ENCODE measurements at regions not wholly inside any gene's neighbourhood (a gene's known extent, or its start where the extent isn't known, plus 50 kb on each side); places are given as distances from the start of the nearest gene placed in this dataset.
"Not testable (repeated sequence)": the region's sequence is repeated elsewhere in the genome, so short reads cannot be mapped to it uniquely, and the experiment has no call there.

DNA sequence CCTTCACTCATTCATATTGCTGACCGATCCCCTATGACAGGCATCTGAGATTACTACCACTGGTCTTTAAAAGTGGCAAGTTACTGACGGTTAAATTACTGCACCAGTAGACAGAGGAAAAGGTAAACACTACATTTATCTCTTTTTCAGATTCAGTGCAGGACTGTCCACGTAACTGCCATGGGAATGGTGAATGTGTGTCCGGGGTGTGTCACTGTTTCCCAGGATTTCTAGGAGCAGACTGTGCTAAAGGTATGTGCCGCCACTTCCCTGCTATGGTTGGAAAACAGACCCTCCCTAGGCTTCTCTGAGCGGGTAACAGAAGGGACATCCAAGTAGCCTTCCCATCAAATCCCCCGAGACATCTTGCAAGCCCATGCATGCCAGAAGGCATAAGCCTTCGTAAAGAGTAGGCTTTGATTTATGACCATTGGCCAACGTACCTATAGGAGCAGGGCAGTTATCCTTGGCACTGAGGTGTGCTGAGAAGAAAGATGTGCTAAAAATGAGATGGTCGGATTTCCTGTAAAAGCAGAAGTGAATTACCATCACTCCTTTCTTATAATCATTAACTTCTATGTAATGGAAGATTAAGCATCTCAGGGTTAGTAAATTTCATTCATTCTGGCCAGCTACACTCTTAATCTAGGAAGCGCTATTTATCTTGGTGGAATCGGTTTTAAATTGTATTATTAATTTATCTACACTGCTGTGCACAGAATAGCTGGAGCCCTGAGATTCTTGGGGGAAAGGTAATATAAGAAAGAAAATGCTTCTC, 193.4 kb upstream of the WWC1 start:
- TF ChIP-seq, protein P1, sequence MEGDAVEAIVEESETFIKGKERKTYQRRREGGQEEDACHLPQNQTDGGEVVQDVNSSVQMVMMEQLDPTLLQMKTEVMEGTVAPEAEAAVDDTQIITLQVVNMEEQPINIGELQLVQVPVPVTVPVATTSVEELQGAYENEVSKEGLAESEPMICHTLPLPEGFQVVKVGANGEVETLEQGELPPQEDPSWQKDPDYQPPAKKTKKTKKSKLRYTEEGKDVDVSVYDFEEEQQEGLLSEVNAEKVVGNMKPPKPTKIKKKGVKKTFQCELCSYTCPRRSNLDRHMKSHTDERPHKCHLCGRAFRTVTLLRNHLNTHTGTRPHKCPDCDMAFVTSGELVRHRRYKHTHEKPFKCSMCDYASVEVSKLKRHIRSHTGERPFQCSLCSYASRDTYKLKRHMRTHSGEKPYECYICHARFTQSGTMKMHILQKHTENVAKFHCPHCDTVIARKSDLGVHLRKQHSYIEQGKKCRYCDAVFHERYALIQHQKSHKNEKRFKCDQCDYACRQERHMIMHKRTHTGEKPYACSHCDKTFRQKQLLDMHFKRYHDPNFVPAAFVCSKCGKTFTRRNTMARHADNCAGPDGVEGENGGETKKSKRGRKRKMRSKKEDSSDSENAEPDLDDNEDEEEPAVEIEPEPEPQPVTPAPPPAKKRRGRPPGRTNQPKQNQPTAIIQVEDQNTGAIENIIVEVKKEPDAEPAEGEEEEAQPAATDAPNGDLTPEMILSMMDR (IDR thresholded peaks at IDR 0.05) = no peak
- TF ChIP-seq ZFX (IDR thresholded peaks at IDR 0.05; ENCODE audit: borderline replicate concordance) = no peak
- H3K27ac ChIP-seq = no peak overlapping the region

DNA sequence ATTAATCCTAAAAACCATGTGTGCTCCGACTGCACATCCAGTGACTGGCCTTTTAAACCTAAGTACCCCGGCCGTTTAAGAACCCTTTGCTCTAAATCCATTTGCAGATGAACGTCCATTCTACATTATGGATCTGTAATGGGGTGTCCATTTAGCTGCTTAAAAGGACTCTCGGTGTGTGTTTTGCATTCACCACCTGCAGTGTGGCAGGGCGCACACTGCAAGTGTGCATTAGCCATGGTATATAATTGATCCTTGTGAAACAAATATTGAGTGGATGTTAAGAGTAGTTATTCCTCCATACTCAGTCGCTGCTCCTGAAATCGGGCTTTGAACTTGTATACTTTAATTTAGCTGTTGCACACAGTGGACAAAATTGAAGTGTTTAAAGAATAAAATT, 190.1 kb upstream of the WWC1 start:
- no peak for TF ChIP-seq ZFX (IDR thresholded peaks at IDR 0.05; ENCODE audit: borderline replicate concordance)
- TF ChIP-seq, protein P1 (IDR thresholded peaks at IDR 0.05) = no peak

DNA sequence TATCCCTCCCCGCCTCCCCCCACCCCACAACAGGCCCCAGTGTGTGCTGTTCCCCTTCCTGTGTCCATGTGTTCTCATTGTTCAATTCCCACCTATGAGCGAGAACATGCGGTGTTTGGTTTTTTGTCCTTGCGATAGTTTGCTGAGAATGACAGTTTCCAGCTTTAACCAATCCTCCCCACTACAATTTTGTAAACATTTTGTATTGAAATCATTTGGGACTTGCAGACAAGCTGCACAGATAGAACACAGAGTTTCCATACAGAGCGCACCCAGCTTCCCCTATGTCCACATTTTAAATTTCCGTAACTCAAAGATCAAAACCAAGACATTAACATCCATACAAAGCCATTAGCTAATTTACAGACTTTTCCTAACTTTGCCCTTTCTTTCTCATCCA, 188.4 kb upstream of the WWC1 start:
- not testable (repeated sequence) for H3K27ac ChIP-seq

More for the DNA sequence above, 190.1 kb upstream of the WWC1 start:
- H3K27ac ChIP-seq = no peak overlapping the region

DNA sequence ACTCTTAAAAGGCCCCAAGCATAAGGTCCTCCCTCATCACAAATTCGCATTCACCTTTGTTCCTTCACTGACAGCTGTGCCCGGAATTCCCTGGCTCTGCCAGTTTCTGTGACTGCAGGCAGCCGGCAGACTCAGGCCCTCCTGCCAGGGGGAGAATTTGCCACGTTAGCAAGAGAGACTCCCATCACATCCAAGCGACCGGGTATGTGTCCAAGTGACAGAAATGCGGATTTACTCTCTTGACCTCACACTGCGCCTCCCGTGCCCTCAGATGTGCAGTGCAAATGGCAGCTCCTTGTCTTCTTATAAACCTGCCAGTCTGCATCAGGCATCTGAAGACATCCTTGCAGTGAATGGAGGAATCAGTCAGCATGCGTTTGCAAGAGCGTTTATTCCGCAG, 187.1 kb upstream of the WWC1 start:
- TF ChIP-seq, protein P1 (IDR thresholded peaks at IDR 0.05) = no peak
- TF ChIP-seq ZFX (IDR thresholded peaks at IDR 0.05; ENCODE audit: borderline replicate concordance) = no peak
- no peak overlapping the region for H3K27ac ChIP-seq

DNA sequence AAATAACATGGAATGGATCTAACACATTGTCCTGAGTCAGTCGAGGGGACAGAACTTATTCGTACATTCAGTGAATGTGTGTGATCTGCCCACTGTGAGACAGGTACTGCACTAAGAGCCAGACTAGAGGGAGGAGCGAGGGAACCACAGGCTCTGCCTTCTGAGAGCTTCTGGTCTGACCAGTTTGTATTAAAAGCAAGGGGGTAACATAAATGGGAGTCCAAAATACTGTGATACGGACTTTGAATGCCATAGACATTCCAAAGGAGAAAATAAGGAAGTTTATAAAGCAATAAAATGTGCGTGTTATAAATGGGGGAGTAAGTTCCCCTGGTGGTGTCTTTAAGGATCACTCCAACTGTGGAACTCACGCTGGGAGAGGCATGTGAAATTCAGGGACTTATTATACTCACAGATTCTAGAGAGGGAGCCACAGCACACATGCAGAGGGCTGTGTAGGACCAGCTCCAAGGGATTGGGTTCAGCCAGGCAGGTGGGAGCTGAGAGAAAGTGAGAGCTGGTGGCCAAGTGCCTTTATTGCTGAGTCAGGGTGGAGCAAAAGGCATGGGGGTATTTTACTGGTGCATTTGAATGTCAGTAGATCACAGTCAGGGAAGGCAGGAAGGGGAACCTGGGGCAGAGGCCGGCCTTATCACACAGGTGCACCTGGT, 186.5 kb upstream of the WWC1 start:
- H3K27ac ChIP-seq = no peak overlapping the region
- TF ChIP-seq ZFX (IDR thresholded peaks at IDR 0.05; ENCODE audit: borderline replicate concordance) = no peak
- TF ChIP-seq, protein P1 (IDR thresholded peaks at IDR 0.05) = no peak

DNA sequence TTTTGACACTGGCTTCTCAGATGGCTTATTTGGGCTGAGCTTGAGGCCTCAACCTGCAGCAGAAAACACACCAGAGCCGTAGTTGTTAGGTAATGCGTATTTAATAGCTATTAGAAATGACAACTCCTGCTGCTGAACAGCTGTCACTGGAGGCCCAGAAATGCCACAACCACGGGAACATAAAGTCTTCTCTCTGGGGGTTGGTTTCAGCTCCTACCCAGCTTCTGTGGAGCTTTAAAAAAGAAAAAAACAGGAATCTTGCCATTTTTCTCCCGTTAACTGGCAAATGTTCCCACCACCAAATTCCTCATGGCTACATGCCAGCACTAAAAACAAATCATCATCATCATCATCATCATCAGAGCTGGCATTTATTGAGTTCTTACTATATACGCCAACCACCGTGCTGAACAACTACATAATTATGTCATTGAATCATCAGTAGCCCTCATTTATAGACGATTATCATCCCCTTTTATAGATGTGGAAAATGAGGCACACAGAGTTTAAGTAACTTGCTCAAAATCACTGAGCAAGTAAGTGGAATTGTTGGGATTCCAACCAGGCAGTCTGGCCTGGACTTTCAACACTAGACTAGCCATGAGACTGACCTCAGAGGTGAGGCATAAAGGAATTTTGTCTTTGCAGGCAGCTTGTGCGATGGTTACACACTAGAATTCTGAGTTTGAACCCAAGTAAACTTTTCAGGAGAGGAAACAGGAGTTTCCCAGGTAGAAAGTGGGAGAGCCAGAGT, 185.3 kb upstream of the WWC1 start:
- TF ChIP-seq, protein P1 (IDR thresholded peaks at IDR 0.05) = no peak
- no peak for TF ChIP-seq ZFX (IDR thresholded peaks at IDR 0.05; ENCODE audit: borderline replicate concordance)
- no peak overlapping the region for H3K27ac ChIP-seq

DNA sequence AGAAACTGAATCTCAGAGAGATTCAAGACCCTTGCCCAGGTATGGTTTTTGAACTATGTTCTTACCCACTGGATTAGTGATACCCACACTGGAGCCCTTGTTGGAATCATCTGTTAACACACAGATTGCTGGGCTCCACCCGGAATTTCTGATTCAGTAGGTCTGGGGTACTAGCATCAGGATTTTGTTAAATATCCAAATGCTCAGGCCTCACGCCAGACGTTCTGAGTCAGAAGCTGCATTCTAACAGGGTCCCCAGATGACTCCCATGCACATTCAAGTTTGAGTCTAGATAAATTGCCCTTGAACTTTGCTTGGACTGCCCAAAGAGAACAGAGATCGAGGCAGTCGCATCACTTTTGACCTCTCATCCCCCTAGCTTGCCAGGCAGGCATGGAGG, 182.0 kb upstream of the WWC1 start:
- H3K27ac ChIP-seq = no peak overlapping the region

More for the DNA sequence above, 182.0 kb upstream of the WWC1 start:
- TF ChIP-seq, protein P1 (IDR thresholded peaks at IDR 0.05) = no peak
- no peak for TF ChIP-seq ZFX (IDR thresholded peaks at IDR 0.05; ENCODE audit: borderline replicate concordance)
